Retinal pigment epithelial cell (primary cell): ENCODE measurements at regions not wholly inside any gene's neighbourhood (a gene's known extent, or its start where the extent isn't known, plus 50 kb on each side); places are given as distances from the start of the nearest gene placed in this dataset.

Experiments
- DNase-seq: peaks from one replicate; pipeline ENCODE4 v3.0.0-alpha.2; 2010; ENCODE audit warnings: low read depth
- H3K4me3 ChIP-seq: 2 replicates; pipeline ENCODE4 v1.5.1; 2011; ENCODE audit warnings: mild to moderate bottlenecking, low read length, control low read depth, moderate library complexity
- CTCF ChIP-seq: conservative IDR thresholded peaks from 2 replicates; pipeline ENCODE4 v1.5.1; 2011; ENCODE audit warnings: low read depth, low read length, control low read depth, inconsistent platforms

- TF ChIP-seq CTCF: no peak
- no peak overlapping the region for H3K4me3 ChIP-seq
- no peak for DNase-seq
Observed at GRCh38 chr5:173801006-173801405, 87.1 kb upstream of the CPEB4 start.

GRCh38 chr5:173802670-173803165 lies 85.4 kb upstream of the CPEB4 start:
- DNase-seq: no peak
- TF ChIP-seq CTCF: no peak
- H3K4me3 ChIP-seq: no peak overlapping the region

DNA sequence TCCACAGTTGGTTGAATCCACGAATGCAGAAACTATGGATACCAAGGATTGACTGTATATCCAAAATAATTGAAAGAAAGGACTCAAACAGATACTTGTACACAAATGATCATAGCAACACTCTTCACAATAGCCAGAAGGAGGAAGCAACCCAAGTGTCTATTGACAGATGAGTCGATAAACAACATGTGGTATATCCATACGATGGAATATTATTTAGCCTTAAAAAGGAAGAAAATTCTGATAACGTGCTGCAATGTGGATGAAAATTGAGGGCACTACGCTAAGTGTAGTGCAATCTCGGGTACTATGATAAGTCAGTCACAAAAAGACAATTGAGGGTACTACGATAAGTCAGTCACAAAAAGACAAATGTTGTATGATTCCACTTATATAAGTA lies 83.6 kb upstream of the CPEB4 start:
- no peak overlapping the region for H3K4me3 ChIP-seq
- DNase-seq: no peak
- TF ChIP-seq CTCF: no peak

DNA sequence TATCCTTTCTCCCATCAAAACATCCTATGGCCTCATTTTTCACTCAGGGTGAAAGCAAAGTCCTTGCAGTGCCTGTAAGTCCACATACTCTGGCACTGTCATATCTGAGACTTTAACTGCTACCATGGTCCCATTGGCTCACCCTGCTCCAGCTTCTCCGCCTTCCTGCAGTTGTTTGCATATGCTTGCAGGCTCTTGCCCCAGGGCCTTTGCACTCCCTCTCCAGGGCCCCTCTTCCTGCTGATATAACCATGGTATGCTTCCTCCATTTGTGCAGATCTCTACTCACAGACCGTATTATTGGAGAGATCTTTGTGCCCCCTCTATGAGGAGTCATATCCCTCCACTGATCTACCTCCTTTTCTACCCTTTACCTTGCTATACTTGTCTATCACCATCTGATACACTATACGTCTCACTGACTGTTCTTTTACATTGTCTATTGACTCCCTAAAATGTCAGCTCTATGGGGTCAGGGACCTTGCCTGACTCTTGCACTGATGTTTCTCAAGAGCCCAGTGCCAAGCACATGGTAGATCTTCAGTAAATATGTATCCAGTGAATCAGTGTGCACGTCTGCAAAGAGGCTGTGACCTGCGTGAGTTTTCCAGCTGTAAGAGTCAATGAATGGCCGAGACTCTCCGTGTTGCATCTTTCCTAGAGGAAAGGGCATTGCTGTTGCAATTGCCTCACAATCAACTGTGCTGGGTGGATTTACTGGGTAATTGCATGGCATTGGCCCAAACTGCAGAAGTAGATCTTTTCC lies 81.7 kb upstream of the CPEB4 start:
- DNase-seq: no peak
- TF ChIP-seq CTCF: no peak

GRCh38 chr5:173807181-173807655 lies 80.9 kb upstream of the CPEB4 start:
- TF ChIP-seq CTCF: no peak
- peak; percentile 82 for DNase-seq
- no peak overlapping the region for H3K4me3 ChIP-seq

More for the DNA sequence above, 81.7 kb upstream of the CPEB4 start:
- H3K4me3 ChIP-seq: no peak overlapping the region

GRCh38 chr5:173808079-173808808 lies 79.9 kb upstream of the CPEB4 start:
- no peak for DNase-seq
- TF ChIP-seq CTCF: no peak
- no peak overlapping the region for H3K4me3 ChIP-seq

DNA sequence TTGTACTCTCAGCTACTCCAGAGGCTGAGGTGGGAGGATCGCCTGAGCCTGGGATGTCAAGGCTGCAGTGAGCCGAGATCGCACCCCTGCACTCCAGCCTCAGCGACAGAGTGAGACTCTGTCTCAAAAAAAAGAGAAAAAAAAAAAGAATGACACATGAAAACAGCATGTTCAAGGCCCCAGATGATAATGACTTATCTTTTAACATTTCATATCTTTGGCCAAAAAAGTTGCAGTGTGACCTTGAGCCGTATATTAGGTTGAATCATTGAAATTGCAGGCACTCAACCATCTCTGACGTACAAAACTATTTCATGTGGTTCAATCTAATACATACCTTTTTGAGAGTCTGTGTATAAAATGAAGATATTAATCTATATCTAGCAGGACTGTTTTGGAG lies 79.1 kb upstream of the CPEB4 start:
- no peak overlapping the region for H3K4me3 ChIP-seq
- DNase-seq: no peak
- no peak for TF ChIP-seq CTCF
